HG03520 (cell line): ENCODE measurements at regions not wholly inside any gene's neighbourhood (a gene's known extent, or its start where the extent isn't known, plus 50 kb on each side); places are given as distances from the start of the nearest gene placed in this dataset.

Experiments
- ATAC-seq: cut with Tn5 transposase; IDR thresholded peaks from one replicate; pipeline ENCODE4 v1.9.1; 2021; ENCODE audit warnings: mild to moderate bottlenecking, moderate library complexity; ENCODE audit not compliant: unreplicated experiment

GRCh38 chr1:78415165-78415564, 75.6 kb upstream of the PTGFR start:
- ATAC-seq = no peak

- ATAC-seq = no peak
These were observed 71.5 kb upstream of the PTGFR start for GRCh38 chr1:78419309-78419708.

GRCh38 chr1:78420181-78420580, 70.6 kb upstream of the PTGFR start:
- no peak for ATAC-seq

- ATAC-seq = no peak
These were observed 70.1 kb upstream of the PTGFR start for GRCh38 chr1:78420688-78421087.

- ATAC-seq = no peak
These were observed 66.1 kb upstream of the PTGFR start for GRCh38 chr1:78424720-78425119.

- no peak for ATAC-seq
These were observed 64.4 kb upstream of the PTGFR start for GRCh38 chr1:78426408-78426807.

- ATAC-seq = no peak
These were observed 63.3 kb upstream of the PTGFR start for GRCh38 chr1:78427506-78427905.

GRCh38 chr1:78432016-78432415, 58.8 kb upstream of the PTGFR start:
- no peak for ATAC-seq

- no peak for ATAC-seq
These were observed 56.4 kb upstream of the PTGFR start for GRCh38 chr1:78434351-78434750.

GRCh38 chr1:78436961-78437360, 53.8 kb upstream of the PTGFR start:
- ATAC-seq = no peak

- ATAC-seq = no peak
These were observed 53.4 kb upstream of the PTGFR start for GRCh38 chr1:78437396-78437795.

GRCh38 chr1:78437941-78438340, 52.8 kb upstream of the PTGFR start:
- no peak for ATAC-seq

- no peak for ATAC-seq
These were observed 50.4 kb upstream of the PTGFR start for GRCh38 chr1:78440381-78440793.
